Cardiac muscle cell (in vitro differentiated cells and primary cell): ENCODE measurements at regions not wholly inside any gene's neighbourhood (a gene's known extent, or its start where the extent isn't known, plus 50 kb on each side); places are given as distances from the start of the nearest gene placed in this dataset.
A peak's percentile ranks its signal among the peaks of the same experiment; 100 is the strongest.

ENCODE experiments used
- DNase-seq, 2 donors: peaks; one replicate each; pipeline versions ENCODE4 v3.0.0 to v3.0.0-alpha.2; 2010 to 2017; ENCODE audit warnings: low read depth in 1 of 2, low spot score in 1 of 2
- H3K27ac ChIP-seq: fragments of 200-600 bp; sonication (generic); 2 replicates; pipeline ENCODE4 v1.5.1; 2016
- H3K27me3 ChIP-seq: fragments of 200-600 bp; sonication (generic); 2 replicates; pipeline ENCODE4 v1.6.0; 2016; ENCODE audit warnings: control low read depth
- H3K36me3 ChIP-seq: fragments of 200-600 bp; sonication (generic); 2 replicates; pipeline ENCODE4 v1.5.1; 2016; ENCODE audit warnings: control low read depth
- H3K4me1 ChIP-seq: fragments of 200-600 bp; sonication (generic); 2 replicates; pipeline ENCODE4 v1.8.1; 2017; ENCODE audit warnings: low read depth, mild to moderate bottlenecking, mixed run types
- H3K4me3 ChIP-seq: fragments of 200-600 bp; sonication (generic); 2 replicates; pipeline ENCODE4 v1.5.1; 2016; ENCODE audit warnings: mild to moderate bottlenecking
- H3K9me3 ChIP-seq: fragments of 200-600 bp; sonication (generic); 2 replicates; pipeline ENCODE4 v1.5.1; 2017; ENCODE audit warnings: low read depth, mild to moderate bottlenecking, control low read depth
- TF ChIP-seq, protein P1 (sequence below): IDR thresholded peaks from 2 replicates; pipeline ENCODE4 v1.5.1; 2012; ENCODE audit warnings: low read depth, mild to moderate bottlenecking, low read length

- Histone ChIP-seq H3K9me3 (no peaks in the 10 kb centered on the region), H3K27ac (peak overlapping the region; percentile 46), H3K27me3 (no peaks in the 10 kb centered on the region), H3K4me1 (peaks cover 69% of the 10 kb centered on the region), H3K4me3 (no peak overlapping the region), H3K36me3 (peaks cover 26% of the 10 kb centered on the region)
- TF ChIP-seq, protein P1, sequence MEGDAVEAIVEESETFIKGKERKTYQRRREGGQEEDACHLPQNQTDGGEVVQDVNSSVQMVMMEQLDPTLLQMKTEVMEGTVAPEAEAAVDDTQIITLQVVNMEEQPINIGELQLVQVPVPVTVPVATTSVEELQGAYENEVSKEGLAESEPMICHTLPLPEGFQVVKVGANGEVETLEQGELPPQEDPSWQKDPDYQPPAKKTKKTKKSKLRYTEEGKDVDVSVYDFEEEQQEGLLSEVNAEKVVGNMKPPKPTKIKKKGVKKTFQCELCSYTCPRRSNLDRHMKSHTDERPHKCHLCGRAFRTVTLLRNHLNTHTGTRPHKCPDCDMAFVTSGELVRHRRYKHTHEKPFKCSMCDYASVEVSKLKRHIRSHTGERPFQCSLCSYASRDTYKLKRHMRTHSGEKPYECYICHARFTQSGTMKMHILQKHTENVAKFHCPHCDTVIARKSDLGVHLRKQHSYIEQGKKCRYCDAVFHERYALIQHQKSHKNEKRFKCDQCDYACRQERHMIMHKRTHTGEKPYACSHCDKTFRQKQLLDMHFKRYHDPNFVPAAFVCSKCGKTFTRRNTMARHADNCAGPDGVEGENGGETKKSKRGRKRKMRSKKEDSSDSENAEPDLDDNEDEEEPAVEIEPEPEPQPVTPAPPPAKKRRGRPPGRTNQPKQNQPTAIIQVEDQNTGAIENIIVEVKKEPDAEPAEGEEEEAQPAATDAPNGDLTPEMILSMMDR, result no peak
- no peak for DNase-seq
Observed at GRCh38 chr5:124648902-124649467, 97.5 kb downstream of the ZNF608 start.

DNA sequence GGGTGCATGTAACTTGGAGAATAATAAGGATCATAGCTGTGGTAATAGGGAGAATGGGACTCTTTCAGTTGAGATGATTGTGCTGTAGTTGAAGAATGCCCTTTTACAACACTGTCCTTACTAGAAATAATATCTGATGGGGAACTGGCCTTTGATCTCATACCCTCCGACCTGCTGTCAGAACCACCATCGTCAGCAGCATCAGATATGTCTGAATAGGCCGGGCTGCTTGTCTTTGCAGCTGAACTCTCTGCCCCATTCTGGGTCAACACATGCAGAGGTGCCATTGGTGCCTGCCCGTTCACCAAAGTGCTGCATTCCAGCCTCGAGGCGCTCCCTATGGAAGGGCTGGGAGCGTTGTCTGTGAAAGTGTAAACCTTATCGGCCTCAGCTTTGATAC is 99.1 kb downstream of the ZNF608 start:
- no peak overlapping the region for H3K4me3 ChIP-seq
- no peaks in the 10 kb centered on the region for H3K27me3 ChIP-seq
- peaks cover 68% of the 10 kb centered on the region for H3K4me1 ChIP-seq
- no peak overlapping the region for H3K27ac ChIP-seq
- TF ChIP-seq, protein P1, result no peak
- DNase-seq, result no peak
- peaks cover 39% of the 10 kb centered on the region for H3K36me3 ChIP-seq
- no peaks in the 10 kb centered on the region for H3K9me3 ChIP-seq

GRCh38 chr5:124645396-124645795 is 101.0 kb downstream of the ZNF608 start:
- H3K4me1 ChIP-seq, result peaks cover 66% of the 10 kb centered on the region

DNA sequence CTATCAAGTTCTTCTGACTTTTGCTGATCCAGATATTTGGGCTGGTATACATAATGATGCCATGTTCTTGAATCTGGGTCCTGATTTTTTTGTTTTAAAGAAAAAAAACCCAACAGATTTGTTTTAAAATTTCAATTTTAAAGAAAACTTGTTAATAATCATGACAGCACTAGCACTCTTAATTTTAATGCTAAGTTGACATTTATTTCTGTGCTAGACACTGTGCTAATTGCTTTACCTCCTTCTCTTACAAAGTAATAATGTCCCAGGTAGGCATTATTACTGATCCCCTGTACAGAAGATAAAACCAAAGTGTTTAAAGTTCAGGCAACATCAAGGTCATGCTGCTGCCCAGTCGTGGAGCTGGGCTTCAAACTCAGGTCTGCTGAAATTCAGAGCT is 101.9 kb downstream of the ZNF608 start:
- Histone ChIP-seq H3K4me3 (no peak overlapping the region), H3K9me3 (no peaks in the 10 kb centered on the region), H3K4me1 (peaks cover 64% of the 10 kb centered on the region), H3K27ac (no peak overlapping the region), H3K27me3 (no peaks in the 10 kb centered on the region), H3K36me3 (peaks cover 52% of the 10 kb centered on the region)
- TF ChIP-seq, protein P1, result no peak
- no peak for DNase-seq

More at GRCh38 chr5:124645396-124645795, 101.0 kb downstream of the ZNF608 start:
- Histone ChIP-seq H3K27ac (no peak overlapping the region), H3K4me3 (no peak overlapping the region), H3K27me3 (no peaks in the 10 kb centered on the region), H3K36me3 (peaks cover 47% of the 10 kb centered on the region), H3K9me3 (no peaks in the 10 kb centered on the region)
- no peak for DNase-seq
- TF ChIP-seq, protein P1, result no peak

DNA sequence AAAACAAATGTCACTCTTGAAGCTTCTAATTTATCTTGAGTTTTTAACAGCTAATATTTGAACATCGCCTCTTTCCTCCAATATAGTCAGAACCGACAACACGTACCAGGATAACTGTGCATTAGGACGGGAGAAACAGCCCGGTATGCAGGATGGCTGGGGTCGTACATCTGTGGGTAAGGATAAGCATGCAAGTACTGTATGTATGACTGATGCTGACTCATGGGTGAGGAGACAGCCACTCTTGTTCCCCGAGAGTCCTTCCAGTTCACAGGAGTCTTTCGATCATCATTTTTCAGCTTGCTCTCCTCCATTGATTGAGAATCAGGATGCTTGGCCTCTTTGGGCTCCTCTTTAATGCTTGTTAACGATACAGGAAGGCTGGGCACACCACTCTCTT is 102.3 kb downstream of the ZNF608 start:
- TF ChIP-seq, protein P1, result no peak
- Histone ChIP-seq H3K27me3 (no peaks in the 10 kb centered on the region), H3K27ac (no peak overlapping the region), H3K4me3 (no peak overlapping the region), H3K4me1 (peaks cover 64% of the 10 kb centered on the region), H3K36me3 (peaks cover 52% of the 10 kb centered on the region), H3K9me3 (no peaks in the 10 kb centered on the region)
- DNase-seq, result no peak

GRCh38 chr5:124643336-124643735 is 103.1 kb downstream of the ZNF608 start:
- Histone ChIP-seq H3K4me1 (peaks cover 62% of the 10 kb centered on the region), H3K27me3 (no peaks in the 10 kb centered on the region), H3K9me3 (no peaks in the 10 kb centered on the region), H3K36me3 (peaks cover 50% of the 10 kb centered on the region), H3K27ac (peak overlapping the region; percentile 48), H3K4me3 (no peak overlapping the region)
- no peak for DNase-seq
- TF ChIP-seq, protein P1, result no peak
